ENCODE measurements at regions not wholly inside any gene's neighbourhood (a gene's known extent, or its start where the extent isn't known, plus 50 kb on each side); places are given as distances from the start of the nearest gene placed in this dataset.
"Not testable (repeated sequence)": the region's sequence is repeated elsewhere in the genome, so short reads cannot be mapped to it uniquely, and the experiment has no call there.

DNA sequence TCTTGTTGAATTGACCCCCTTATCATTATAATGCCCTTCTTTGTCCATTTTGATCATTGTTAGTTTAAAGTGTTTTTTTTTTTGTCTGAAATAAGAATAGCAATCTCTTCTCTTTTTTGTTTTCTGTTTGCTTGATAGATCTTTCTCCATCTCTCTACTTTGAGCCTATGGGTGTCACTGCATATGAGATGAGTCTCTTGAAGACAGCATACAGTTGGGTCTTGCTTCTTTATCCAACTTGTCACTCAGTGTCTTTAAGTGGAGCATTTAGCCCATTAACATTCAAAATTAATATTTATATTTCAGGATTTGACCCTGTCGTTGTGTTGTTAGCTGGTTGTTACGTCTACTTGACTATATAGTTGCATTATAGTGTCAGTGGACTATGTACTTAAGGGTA is 135.4 kb downstream of the HMHB1 start:
- in situ Hi-C loops (cut with MboI; ENCODE audit: low sequenced_read_pairs), result no loop called here

- in situ Hi-C loops (cut with MboI; ENCODE audit: low sequenced_read_pairs), result loop anchor here (25.0 kb wide), 1 partner anchor 1041 kb away; no protein-coding TSS in a partner anchor
Measured at GRCh38 chr5:143952809-143953208, 140.8 kb downstream of the HMHB1 start.

- in situ Hi-C loops (cut with MboI; ENCODE audit: low sequenced_read_pairs), result loop anchor here (25.0 kb wide), 1 partner anchor 1042 kb away; no protein-coding TSS in a partner anchor
Measured at GRCh38 chr5:143953851-143954250, 141.9 kb downstream of the HMHB1 start.

GRCh38 chr5:143955141-143955540 is 143.2 kb downstream of the HMHB1 start:
- in situ Hi-C loops (cut with MboI; ENCODE audit: low sequenced_read_pairs), result loop anchor here (25.0 kb wide), 1 partner anchor 1043 kb away; no protein-coding TSS in a partner anchor

- in situ Hi-C loops (cut with MboI; ENCODE audit: low sequenced_read_pairs), result loop anchor here (25.0 kb wide), 1 partner anchor 1045 kb away; no protein-coding TSS in a partner anchor
Measured at GRCh38 chr5:143957455-143957854, 145.5 kb downstream of the HMHB1 start.

GRCh38 chr5:143962201-143962600 is 150.2 kb downstream of the HMHB1 start:
- in situ Hi-C loops (cut with MboI; ENCODE audit: low sequenced_read_pairs), result loop anchor here (25.0 kb wide), 1 partner anchor 1050 kb away; no protein-coding TSS in a partner anchor

GRCh38 chr5:143964919-143965318 is 153.0 kb downstream of the HMHB1 start:
- in situ Hi-C loops (cut with MboI; ENCODE audit: low sequenced_read_pairs), result loop anchor here (25.0 kb wide), 1 partner anchor 1053 kb away; no protein-coding TSS in a partner anchor

GRCh38 chr5:143966280-143966679 is 154.3 kb downstream of the HMHB1 start:
- in situ Hi-C loops (cut with MboI; ENCODE audit: low sequenced_read_pairs), result loop anchor here (25.0 kb wide), 1 partner anchor 1054 kb away; no protein-coding TSS in a partner anchor

- in situ Hi-C loops (cut with MboI; ENCODE audit: low sequenced_read_pairs), result loop anchor here (25.0 kb wide), 1 partner anchor 1056 kb away; no protein-coding TSS in a partner anchor
Measured at GRCh38 chr5:143968071-143968878, 156.3 kb downstream of the HMHB1 start.

GRCh38 chr5:143970159-143970558 is 158.2 kb downstream of the HMHB1 start:
- in situ Hi-C loops (cut with MboI; ENCODE audit: low sequenced_read_pairs), result loop anchor here (25.0 kb wide), 1 partner anchor 1058 kb away; no protein-coding TSS in a partner anchor

GRCh38 chr5:143972068-143972467 is 160.1 kb downstream of the HMHB1 start:
- in situ Hi-C loops (cut with MboI; ENCODE audit: low sequenced_read_pairs), result loop anchor here (25.0 kb wide), 1 partner anchor 1060 kb away; no protein-coding TSS in a partner anchor

- in situ Hi-C loops (cut with MboI; ENCODE audit: low sequenced_read_pairs), result no loop called here
Measured at GRCh38 chr5:143976055-143976454, 164.1 kb downstream of the HMHB1 start.

- in situ Hi-C loops (cut with MboI; ENCODE audit: low sequenced_read_pairs), result no loop called here
Measured at GRCh38 chr5:143977891-143978461, 166.0 kb downstream of the HMHB1 start.

DNA sequence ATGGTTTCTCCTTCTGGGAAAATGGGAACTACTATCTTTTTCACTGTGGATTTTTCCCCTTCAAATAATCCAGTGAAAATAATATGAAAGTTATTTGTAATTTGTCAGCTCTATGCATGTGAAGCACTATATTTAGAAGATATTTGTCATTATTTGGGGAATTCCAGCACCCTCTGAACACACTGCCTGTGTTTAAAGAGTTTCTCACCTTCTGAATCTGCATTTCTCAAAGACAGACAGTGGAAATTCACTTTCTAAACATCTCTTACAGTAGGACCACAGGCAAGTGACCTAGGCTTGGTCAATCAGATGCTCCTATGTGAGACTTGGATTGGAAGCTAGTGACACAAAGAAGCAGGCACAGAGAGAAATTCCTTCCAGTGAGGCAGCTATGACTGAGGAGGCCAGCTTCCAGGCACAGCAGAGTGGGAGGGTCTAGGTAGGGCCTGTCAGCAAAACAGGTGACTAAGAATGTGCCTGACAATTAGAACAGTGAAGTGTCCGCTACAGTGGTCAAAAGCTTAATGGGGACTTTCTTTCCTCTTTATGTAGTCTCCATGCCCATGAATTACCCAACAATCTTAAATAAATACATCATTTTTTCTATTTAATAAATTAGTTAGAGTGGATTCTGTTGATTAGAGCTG is 167.2 kb downstream of the HMHB1 start:
- in situ Hi-C loops (cut with MboI; ENCODE audit: low sequenced_read_pairs), result no loop called here

- in situ Hi-C loops (cut with MboI; ENCODE audit: low sequenced_read_pairs), result no loop called here
Measured at GRCh38 chr5:143980506-143980905, 168.5 kb downstream of the HMHB1 start.

DNA sequence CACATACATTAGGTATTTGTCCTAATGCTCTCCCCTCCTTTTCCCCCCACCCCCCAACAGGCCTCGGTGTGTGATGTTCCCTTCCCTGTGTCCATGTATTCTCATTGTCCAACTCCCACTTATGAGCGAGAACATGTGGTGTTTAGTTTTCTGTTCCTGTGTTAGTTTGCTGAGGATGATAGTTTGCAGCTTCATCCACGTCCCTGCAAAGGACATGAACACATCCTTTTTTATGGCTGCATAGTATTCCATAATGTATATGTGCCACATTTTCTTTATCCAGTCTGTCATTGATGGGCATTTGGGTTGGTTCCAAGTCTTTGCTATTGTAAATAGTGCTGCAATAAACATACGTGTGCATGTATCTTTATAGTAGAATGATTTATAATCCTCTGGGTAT is 171.0 kb downstream of the HMHB1 start:
- in situ Hi-C loops (cut with MboI; ENCODE audit: low sequenced_read_pairs), result not testable (repeated sequence)

DNA sequence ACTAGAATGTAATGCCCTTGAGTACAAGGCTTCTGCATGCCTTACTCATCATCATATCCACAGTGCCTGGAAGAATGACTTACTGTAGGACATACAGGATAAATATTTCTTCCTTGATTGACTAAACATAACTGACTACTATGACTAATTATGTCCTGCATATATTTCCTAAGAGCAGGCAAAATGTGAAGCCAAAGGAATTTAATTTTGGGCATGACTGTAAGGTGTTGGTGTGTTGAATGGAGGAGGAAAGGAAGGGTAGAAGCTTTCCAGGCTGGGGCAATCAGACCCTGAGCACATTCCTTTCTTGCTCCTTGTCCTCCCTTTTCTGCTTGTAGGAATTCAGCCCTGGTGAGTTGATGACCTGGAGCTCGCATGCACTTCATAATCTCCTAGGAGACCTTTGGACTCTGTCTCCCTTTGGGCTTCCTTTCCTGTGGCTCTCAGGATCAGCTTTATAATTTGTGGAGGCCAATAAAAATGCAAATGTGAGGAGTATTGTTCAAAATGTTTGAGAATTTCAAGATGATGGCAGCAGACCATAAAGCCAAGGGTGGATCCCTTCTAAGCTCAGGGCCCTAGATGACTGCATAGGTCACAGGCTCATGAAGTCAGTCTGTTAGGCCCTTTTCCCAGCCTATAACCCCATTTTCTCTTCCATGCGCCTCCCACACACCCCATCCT is 174.0 kb downstream of the HMHB1 start:
- in situ Hi-C loops (cut with MboI; ENCODE audit: low sequenced_read_pairs), result no loop called here

- in situ Hi-C loops (cut with MboI; ENCODE audit: low sequenced_read_pairs), result no loop called here
Measured at GRCh38 chr5:143986516-143987212, 174.7 kb downstream of the HMHB1 start.

- in situ Hi-C loops (cut with MboI; ENCODE audit: low sequenced_read_pairs), result no loop called here
Measured at GRCh38 chr5:143987264-143987663, 175.3 kb downstream of the HMHB1 start.

Data from HL-60/S4 (cell line).